GM21619 (cell line): ENCODE measurements at regions not wholly inside any gene's neighbourhood (a gene's known extent, or its start where the extent isn't known, plus 50 kb on each side); places are given as distances from the start of the nearest gene placed in this dataset.
"Not testable (repeated sequence)": the region's sequence is repeated elsewhere in the genome, so short reads cannot be mapped to it uniquely, and the experiment has no call there.

Experiments used
- ATAC-seq: cut with Tn5 transposase; IDR thresholded peaks from one replicate; pipeline ENCODE4 v1.9.1; 2021; ENCODE audit not compliant: unreplicated experiment

- ATAC-seq: not testable (repeated sequence)
Observed at GRCh38 chr13:56547921-56548320, 592.8 kb upstream of the PRR20A start.

GRCh38 chr13:56558698-56559320 is 581.9 kb upstream of the PRR20A start:
- ATAC-seq: no peak

- no peak for ATAC-seq
Observed at GRCh38 chr13:56561327-56561726, 579.4 kb upstream of the PRR20A start.

- no peak for ATAC-seq
Observed at GRCh38 chr13:56563663-56564062, 577.1 kb upstream of the PRR20A start.

- no peak for ATAC-seq
Observed at GRCh38 chr13:56586976-56587375, 553.7 kb upstream of the PRR20A start.

- ATAC-seq: no peak
Observed at GRCh38 chr13:56615572-56615971, 525.1 kb upstream of the PRR20A start.

GRCh38 chr13:56622840-56623239 is 517.9 kb upstream of the PRR20A start:
- ATAC-seq: no peak

DNA sequence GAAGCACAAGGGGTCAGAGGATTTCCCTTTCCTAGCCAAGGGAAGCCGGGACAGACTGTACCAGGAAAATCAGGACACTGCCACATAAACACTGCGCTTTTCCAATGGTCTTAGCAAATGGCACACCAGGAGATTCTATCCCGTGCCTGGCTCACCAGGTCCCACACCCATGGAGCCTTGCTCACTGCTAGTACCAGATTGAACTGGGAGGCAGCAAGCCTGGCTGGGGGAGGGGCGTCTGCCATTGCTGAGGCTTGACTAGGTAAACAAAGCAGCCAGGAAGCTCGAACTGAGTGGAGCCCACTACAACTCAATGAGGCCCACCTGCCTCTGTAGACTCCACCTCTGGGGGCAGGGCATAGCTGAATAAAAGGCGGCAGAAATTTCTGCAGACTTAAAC is 511.8 kb upstream of the PRR20A start:
- not testable (repeated sequence) for ATAC-seq

- ATAC-seq: not testable (repeated sequence)
Observed at GRCh38 chr13:56631060-56631459, 509.7 kb upstream of the PRR20A start.

- no peak for ATAC-seq
Observed at GRCh38 chr13:56653043-56653442, 487.7 kb upstream of the PRR20A start.

DNA sequence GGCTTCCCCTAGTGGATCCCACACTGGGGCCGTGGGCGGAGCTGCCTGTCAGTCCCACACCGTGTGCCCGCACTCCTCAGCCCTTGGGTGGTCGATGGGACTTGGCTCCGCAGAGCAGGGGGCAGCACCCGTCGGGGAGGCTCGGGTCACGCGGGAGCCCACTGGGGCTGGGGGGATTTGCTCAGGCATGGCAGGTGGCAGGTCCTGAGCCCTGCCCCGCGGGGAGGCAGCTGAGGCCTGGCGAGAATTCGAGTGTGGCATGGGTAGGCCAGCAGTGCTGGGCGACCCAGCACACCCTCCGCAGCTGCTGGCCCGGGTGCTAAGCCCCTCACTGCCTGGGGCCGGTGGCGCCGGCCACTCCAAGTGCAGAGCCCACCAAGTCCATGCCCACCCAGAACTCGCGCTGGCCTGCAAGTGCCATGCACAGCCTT is 481.7 kb upstream of the PRR20A start:
- ATAC-seq: no peak

- no peak for ATAC-seq
Observed at GRCh38 chr13:56670563-56670962, 470.2 kb upstream of the PRR20A start.

DNA sequence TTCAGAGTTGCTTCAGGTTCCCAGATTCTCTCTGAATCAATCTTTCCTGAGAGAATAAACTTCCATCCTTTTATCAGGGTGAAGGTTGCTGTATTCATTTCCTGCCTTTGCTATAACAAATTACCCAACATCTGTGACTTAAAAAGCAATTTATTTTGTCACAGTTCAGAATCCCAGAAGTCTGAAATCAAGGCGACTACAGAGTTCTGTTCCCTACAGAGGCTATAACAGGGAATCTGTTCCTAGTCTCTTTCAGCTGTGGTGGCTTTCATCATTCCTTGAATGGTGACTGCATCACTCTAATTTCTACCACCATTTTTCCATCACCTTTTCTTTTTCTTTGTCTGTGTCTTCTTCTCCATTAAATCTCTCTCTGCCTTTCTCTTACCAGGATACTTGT is 459.3 kb upstream of the PRR20A start:
- no peak for ATAC-seq

GRCh38 chr13:56687131-56687530 is 453.6 kb upstream of the PRR20A start:
- ATAC-seq: no peak

DNA sequence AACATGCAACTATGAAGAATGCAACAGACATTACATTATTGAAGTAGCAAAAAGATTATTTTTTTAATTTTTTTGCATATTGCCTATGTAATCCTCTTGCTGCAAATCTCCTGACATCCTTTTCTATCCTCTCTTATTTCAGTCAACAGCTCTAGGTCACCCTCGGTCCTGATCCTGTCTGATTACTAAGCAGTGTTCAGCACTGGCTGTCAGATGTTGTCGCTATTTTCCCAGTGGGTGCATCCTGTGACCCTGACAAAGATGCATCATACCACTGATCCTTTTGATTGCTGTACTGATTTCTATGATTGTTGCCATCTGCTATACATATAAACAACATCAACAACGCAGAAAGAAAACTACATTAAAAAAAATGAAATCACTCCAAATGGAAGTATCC is 443.7 kb upstream of the PRR20A start:
- ATAC-seq: no peak

GRCh38 chr13:56700324-56700723 is 440.4 kb upstream of the PRR20A start:
- no peak for ATAC-seq

DNA sequence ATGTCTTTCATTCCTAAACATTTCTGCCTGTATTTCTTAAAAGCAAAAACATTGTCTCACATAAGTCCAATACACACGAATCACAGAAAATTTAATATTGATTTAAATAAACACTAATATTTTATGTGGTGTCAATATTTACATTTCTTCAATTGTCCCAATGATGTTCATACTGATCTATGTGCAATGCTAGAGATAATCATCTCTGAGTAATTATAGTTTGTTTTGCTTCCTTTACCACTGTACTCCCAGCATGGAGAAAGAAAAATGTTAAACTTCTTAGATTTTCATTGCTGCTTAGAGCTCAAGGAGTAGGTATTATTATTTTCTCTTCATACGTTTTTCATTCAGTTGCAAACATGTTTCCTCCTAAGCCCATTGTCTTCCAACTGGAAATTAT is 434.2 kb upstream of the PRR20A start:
- ATAC-seq: no peak

GRCh38 chr13:56713656-56714055 is 427.1 kb upstream of the PRR20A start:
- no peak for ATAC-seq

- ATAC-seq: no peak
Observed at GRCh38 chr13:56718791-56719190, 421.9 kb upstream of the PRR20A start.

DNA sequence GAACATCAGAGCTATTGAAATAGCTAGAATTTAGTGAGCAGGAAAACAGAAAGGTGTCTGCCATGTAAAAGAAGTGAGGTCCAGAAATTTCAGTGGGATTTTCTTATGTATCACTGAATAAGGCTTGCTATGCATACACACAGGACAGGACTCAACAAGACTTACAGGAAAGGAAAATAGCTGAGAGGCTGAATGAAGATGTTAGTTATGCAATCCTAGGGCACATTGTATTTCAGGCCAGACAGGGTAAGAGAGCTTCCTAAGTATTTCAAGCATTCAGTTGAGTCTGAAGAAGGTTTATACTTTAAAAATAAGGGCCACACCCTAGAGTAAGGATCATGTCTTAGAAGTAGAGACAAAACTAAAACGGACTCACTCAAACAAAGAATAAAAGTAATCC is 419.9 kb upstream of the PRR20A start:
- ATAC-seq: no peak

DNA sequence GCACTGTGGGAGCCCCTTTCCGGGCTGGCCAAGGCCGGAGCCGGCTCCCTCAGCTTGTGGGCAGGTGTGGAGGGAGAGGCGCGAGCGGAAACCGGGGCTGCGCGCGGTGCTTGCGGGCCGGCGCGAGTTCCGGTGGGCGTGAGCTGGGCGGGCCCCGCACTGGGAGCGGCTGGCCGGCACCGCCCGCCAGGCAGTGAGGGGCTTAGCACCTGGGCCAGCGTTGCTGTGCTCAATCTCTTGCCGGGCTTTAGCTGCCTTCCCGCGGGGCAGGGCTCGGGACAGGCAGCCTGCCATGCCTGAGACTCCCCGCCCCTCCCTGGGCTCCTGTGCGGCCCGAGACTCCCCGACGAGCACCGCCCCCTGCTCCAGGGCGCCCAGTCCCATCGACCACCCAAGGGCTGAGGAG is 405.2 kb upstream of the PRR20A start:
- no peak for ATAC-seq

DNA sequence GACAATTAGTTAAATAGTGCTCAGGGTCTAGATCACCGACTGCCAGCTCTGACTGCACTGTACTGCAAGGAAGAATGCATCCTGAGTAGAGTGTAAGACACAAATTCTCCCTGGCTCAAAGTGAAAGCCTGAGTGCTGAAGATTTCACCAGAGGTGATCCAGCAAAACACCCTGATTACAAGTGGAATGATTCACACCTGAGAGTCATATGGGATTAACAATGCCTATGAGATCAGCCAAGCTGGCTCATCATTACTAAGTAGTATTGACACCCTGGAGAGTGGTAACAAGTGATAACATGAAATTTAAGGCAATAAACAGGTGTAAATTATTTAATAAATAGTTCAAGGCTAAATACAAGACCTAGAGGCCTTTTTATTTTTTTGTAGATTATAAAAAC is 403.8 kb upstream of the PRR20A start:
- ATAC-seq: no peak

DNA sequence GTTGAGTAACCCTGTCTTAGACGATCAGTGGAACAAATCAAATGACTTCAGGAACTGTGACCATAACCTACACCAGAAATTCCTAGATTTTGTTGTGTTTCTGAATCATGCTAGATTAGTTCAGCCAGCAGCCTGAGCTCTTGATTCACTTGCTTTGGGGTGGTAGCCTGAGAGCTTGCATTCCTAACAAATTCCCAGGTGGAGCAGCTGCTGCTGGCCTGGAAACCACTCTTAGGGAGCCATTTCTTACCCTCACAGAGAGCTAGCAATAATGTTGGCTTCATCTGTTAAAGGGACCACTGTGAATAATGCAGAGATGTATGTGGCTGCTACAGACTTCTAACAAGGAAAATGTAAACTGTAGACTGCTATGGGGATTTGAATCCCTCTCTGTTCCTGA is 388.1 kb upstream of the PRR20A start:
- no peak for ATAC-seq
